HG03108 (cell line): ENCODE measurements at regions not wholly inside any gene's neighbourhood (a gene's known extent, or its start where the extent isn't known, plus 50 kb on each side); places are given as distances from the start of the nearest gene placed in this dataset.

Experiments
- ATAC-seq: cut with Tn5 transposase; IDR thresholded peaks from one replicate; pipeline ENCODE4 v1.9.1; 2021; ENCODE audit warnings: moderate library complexity; ENCODE audit not compliant: unreplicated experiment

- ATAC-seq, result no peak
These were observed 1208.2 kb upstream of the C9orf72 start for GRCh38 chr9:28781481-28781880.

DNA sequence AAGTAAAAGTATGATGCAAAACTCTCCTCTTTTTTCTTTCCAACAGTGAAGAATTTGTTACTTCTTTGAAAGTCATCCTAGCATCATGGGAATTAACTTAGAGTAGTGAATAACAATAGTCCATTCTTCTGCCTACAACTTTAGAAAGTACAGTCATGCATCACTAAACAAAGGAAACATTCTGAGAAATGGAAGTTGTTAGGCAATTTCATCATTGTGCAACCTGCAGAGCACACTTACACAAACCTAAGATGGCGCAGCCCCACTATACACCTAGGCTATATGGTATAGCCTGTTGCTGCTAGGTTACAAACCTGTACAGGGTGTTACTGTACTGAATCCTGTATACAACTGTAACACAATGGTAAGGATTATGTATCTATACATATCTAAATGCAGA is 1209.3 kb upstream of the C9orf72 start:
- no peak for ATAC-seq

- no peak for ATAC-seq
These were observed 1219.4 kb upstream of the C9orf72 start for GRCh38 chr9:28792716-28793115.

GRCh38 chr9:28799876-28800275 is 1226.6 kb upstream of the C9orf72 start:
- no peak for ATAC-seq

DNA sequence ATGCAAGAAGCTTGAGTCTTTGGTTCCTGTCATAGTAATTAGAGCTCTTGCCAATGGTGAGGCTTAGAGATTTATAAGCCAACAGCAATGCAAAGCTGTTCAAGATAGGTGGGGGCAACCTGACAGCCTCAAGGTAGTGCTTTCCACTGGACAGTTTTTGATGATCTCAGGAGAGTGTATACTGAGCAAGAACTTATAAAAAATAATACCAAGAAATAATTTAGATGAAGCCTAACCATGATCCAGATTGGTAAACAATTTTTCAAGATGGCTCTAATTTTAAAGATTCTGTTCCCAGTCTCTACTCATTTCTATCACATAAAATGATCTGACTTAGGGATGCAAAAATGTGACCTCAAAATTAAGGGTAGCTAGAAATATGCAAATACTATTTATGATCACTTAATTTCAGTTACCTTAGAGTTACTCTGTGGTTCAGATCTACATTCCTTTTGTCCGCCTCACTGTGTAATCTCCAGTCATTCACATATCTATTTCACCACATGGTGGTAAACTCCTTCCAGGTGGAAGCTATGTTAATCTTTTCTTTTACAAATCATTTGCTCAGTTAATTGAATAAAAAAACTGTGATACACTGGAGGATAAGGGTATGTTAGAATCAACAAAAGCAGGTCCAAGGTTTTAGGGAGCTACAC is 1228.0 kb upstream of the C9orf72 start:
- ATAC-seq, result no peak

DNA sequence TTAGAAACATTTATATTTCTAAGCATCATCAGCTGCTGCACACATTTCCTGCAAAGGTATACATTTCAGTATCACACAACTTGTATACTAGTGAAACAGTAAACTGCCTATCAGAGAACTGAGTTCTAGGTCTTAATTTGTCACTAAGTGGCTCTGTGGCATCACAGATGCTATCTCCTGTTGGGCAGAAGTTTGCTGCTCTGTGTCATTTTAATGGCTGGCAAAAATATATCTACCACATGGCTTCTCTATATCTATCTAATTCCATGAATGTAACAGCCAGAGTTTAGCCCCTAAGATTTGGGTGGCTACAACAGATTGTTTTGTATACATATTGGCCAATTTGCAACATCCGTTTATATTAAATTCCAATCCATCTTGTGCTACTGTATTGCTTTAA is 1231.9 kb upstream of the C9orf72 start:
- no peak for ATAC-seq

DNA sequence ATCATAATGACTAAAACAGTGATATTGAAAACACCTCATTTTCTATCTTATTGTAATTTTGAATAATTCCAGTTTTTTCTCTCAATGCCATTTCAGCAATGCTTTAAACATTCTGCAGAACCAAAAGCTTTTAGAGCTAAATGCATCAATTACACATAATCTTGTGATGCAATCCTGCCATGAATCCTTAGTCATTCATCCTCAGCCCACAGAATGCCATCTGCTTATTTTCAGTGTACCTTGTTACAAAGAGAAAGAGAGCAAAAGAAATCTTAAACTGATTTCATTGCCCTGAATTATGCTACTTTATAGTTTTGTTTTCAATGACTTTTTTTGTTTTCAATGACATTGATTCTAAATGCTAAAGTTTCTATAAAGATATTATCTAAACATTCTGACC is 1234.8 kb upstream of the C9orf72 start:
- no peak for ATAC-seq

GRCh38 chr9:28810388-28811075 is 1237.3 kb upstream of the C9orf72 start:
- ATAC-seq, result no peak

- ATAC-seq, result no peak
These were observed 1247.5 kb upstream of the C9orf72 start for GRCh38 chr9:28820741-28821140.

DNA sequence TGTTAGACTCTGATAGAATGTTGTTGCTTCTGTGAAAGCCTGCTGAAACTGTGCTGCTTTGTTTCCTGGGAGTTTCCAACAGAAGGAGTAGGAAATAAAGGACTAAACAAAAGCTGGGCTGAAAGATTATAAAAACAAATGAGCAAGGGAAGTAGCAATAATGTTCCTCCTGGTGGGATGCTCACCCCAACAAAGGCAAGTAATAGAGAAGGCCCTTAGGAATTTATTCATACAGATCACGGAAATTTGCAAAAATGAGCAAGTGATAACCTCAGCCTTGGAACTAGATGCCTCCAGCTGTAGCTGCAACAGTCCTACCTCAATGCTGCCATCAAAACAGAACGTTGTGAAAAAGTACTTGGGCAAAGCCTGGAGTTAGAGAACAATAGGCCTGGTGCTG is 1248.0 kb upstream of the C9orf72 start:
- ATAC-seq, result no peak

- ATAC-seq, result no peak
These were observed 1251.2 kb upstream of the C9orf72 start for GRCh38 chr9:28824432-28824963.

GRCh38 chr9:28832168-28832770 is 1259.0 kb upstream of the C9orf72 start:
- no peak for ATAC-seq

DNA sequence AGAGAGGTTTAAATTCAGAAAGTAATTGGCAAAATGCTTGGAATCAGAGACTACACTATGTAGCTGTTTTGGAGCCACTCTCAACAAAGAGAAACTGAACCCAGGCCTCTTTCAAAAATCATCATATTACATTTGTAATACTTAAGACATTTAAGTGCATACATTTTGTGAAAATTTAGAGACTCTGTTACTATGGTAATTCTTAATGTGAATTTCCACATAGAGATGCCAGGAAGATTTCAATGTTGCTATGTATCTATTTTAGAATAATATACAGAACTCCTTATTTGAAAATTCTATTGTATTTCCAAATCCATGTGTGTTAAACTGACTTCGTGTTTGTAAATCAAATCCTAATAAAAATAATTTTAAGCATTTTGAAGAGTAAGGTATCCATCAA is 1260.9 kb upstream of the C9orf72 start:
- ATAC-seq, result no peak

GRCh38 chr9:28839778-28840430 is 1266.6 kb upstream of the C9orf72 start:
- ATAC-seq, result no peak

DNA sequence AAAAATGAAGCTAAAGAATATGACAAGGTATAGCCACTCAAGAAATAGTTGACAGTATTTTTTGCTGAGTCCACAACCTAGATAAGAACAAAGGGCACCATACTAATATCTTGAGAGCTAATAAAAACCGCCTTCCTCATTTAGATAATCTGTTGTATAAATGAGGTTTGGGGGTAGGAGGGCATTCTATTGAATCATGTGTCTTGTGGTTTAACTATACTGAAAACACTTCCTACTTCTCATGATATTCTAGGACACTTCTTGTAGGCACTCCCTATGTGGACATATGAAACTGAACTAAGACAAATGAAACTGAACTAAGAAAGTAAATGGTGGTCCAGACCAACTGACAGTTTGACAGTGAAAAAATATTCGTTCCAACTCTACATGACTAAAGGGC is 1268.5 kb upstream of the C9orf72 start:
- no peak for ATAC-seq

DNA sequence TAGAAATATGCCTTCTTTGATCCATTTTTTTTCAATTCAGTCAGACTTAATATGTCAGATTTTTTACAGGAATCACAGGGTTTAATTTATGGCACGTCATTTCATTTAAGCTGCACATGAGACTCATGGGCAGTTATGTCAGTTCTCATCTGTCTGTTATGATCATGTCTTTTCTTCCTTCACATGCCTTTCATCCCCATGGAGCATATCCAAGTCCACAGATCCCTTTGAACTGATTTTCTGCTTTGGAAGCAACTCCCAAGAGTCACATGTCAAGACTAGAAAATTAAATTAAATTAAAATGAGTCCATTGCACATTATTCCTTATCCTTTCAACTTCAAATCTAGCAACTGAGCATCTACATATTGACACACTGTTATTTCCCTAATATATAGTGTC is 1274.0 kb upstream of the C9orf72 start:
- no peak for ATAC-seq

DNA sequence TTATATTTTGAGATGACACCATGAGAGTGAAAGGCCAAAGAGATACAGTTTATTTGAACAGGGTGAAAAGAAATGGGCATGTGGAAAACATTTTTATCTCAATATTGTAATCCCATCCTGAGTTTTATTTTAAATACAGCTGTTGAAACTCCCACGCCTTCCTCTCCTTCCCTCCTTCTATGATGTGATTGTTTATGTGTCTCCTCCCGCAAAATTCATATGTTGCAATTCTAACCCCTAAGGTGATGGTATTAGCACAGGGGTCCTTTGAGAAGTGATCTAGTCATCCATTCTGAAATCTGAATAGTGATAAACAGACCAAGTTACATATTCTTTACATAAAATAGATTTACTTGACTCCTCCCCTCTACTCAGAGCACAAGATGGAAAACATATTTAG is 1275.4 kb upstream of the C9orf72 start:
- ATAC-seq, result no peak

- no peak for ATAC-seq
These were observed 1280.2 kb upstream of the C9orf72 start for GRCh38 chr9:28853477-28853876.

- no peak for ATAC-seq
These were observed 1293.7 kb upstream of the C9orf72 start for GRCh38 chr9:28866951-28867350.

- ATAC-seq, result no peak
These were observed 1295.1 kb upstream of the C9orf72 start for GRCh38 chr9:28868228-28868990.

DNA sequence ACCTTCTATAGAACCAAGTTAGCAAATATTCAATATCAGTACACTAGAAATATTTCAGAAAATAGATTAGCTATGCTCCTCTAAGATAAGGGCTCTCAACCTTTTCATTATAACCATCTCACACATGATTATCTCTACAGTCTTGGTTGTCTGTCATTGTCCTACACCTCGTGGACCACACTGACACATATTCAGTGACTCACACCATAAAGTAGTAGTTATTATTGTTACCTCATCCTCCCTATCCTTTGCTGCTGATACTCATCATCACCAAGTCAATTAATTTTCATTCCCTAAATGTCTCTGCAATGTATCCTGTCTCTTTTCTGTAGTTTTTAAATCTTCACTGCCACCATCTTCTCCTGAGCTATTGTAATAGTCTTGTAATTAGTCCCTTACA is 1309.2 kb upstream of the C9orf72 start:
- no peak for ATAC-seq
